ENCODE measurements at regions not wholly inside any gene's neighbourhood (a gene's known extent, or its start where the extent isn't known, plus 50 kb on each side); places are given as distances from the start of the nearest gene placed in this dataset.

GRCh38 chr4:104395168-104395614 is 99.5 kb downstream of the CXXC4 start:
- no peak for TF ChIP-seq CTCF (IDR thresholded peaks at IDR 0.05)
- TF ChIP-seq ZFX (IDR thresholded peaks at IDR 0.05; ENCODE audit: borderline replicate concordance): no peak
